ENCODE measurements at regions not wholly inside any gene's neighbourhood (a gene's known extent, or its start where the extent isn't known, plus 50 kb on each side); places are given as distances from the start of the nearest gene placed in this dataset.

DNA sequence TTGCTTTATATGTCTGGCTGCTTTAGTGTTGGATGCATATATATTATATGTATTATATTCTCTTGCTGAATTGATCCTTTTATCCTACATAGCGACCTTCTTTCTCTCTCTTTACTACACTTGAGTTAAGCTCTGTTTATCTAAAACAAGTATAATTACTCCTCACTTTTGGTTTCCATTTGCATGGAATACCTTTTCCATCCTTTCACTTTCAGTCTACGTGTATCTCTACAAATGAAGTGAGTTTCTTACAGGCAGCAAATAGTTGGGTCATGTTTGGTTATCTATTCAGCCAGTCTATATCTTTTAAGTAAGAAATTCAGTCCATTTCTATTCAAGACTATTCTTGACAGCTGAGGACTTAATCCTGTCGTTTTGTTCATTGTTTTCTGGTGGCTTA, 167.5 kb upstream of the USP38 start:
- no peak overlapping the region for H3K4me3 Mint-ChIP-seq
- H3K27ac ChIP-seq (ENCODE audit: low read depth, low read length), result no peak overlapping the region
- H3K27me3 ChIP-seq (ENCODE audit: control insufficient read depth, insufficient read depth, low read length, poor library complexity, severe bottlenecking), result no peaks in the 10 kb centered on the region
- H3K36me3 ChIP-seq (ENCODE audit: control insufficient read depth, insufficient read depth, low read length), result no peaks in the 10 kb centered on the region
- no peak overlapping the region for H3K27ac Mint-ChIP-seq
- no peaks in the 10 kb centered on the region for H3K36me3 Mint-ChIP-seq (ENCODE audit: low read depth)
- DNase-seq, result no peak
- no peaks in the 10 kb centered on the region for H3K4me1 ChIP-seq (ENCODE audit: control insufficient read depth, insufficient read depth, low read length)
- H3K27me3 Mint-ChIP-seq (ENCODE audit: insufficient read depth), result no peaks in the 10 kb centered on the region
- no peak overlapping the region for H3K4me3 ChIP-seq (ENCODE audit: low read length)
- TF ChIP-seq, protein P1, sequence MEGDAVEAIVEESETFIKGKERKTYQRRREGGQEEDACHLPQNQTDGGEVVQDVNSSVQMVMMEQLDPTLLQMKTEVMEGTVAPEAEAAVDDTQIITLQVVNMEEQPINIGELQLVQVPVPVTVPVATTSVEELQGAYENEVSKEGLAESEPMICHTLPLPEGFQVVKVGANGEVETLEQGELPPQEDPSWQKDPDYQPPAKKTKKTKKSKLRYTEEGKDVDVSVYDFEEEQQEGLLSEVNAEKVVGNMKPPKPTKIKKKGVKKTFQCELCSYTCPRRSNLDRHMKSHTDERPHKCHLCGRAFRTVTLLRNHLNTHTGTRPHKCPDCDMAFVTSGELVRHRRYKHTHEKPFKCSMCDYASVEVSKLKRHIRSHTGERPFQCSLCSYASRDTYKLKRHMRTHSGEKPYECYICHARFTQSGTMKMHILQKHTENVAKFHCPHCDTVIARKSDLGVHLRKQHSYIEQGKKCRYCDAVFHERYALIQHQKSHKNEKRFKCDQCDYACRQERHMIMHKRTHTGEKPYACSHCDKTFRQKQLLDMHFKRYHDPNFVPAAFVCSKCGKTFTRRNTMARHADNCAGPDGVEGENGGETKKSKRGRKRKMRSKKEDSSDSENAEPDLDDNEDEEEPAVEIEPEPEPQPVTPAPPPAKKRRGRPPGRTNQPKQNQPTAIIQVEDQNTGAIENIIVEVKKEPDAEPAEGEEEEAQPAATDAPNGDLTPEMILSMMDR (conservative IDR thresholded peaks at IDR 0.05), result no peak
- H3K9me3 Mint-ChIP-seq, result peaks cover 2% of the 10 kb centered on the region
- 73 to 91% methylated on average over 1 to 3 of the region's 3 CpGs for WGBS, 2 experiments (ENCODE audit: insufficient coverage in 1 of 2, insufficient read length in 1 of 2)
- H3K9ac ChIP-seq (ENCODE audit: extremely low read depth, low read length, poor library complexity, severe bottlenecking), result no peak overlapping the region
- H3K4me1 Mint-ChIP-seq, result no peaks in the 10 kb centered on the region
- H3K9me3 ChIP-seq (ENCODE audit: control insufficient read depth, low read length), result no peaks in the 10 kb centered on the region

GRCh38 chr4:143019351-143019750, 165.4 kb upstream of the USP38 start:
- no peak overlapping the region for H3K27ac Mint-ChIP-seq
- Histone ChIP-seq H3K4me3 (ENCODE audit: low read length) (no peak overlapping the region), H3K27ac (ENCODE audit: low read depth, low read length) (no peak overlapping the region)

GRCh38 chr4:143021384-143021783, 163.3 kb upstream of the USP38 start:
- no peaks in the 10 kb centered on the region for H3K9me3 ChIP-seq (ENCODE audit: control insufficient read depth, low read length)
- no peaks in the 10 kb centered on the region for H3K27me3 ChIP-seq (ENCODE audit: control insufficient read depth, insufficient read depth, low read length, poor library complexity, severe bottlenecking)
- H3K36me3 Mint-ChIP-seq (ENCODE audit: low read depth), result no peaks in the 10 kb centered on the region
- TF ChIP-seq, protein P1 (conservative IDR thresholded peaks at IDR 0.05), result no peak
- DNase-seq, result no peak
- no peaks in the 10 kb centered on the region for H3K4me1 ChIP-seq (ENCODE audit: control insufficient read depth, insufficient read depth, low read length)
- no peak overlapping the region for H3K4me3 Mint-ChIP-seq
- no peaks in the 10 kb centered on the region for H3K9me3 Mint-ChIP-seq
- H3K36me3 ChIP-seq (ENCODE audit: control insufficient read depth, insufficient read depth, low read length), result no peaks in the 10 kb centered on the region
- H3K27ac ChIP-seq (ENCODE audit: low read depth, low read length), result no peak overlapping the region
- H3K27ac Mint-ChIP-seq, result no peak overlapping the region
- no peak overlapping the region for H3K9ac ChIP-seq (ENCODE audit: extremely low read depth, low read length, poor library complexity, severe bottlenecking)
- H3K4me3 ChIP-seq (ENCODE audit: low read length), result no peak overlapping the region
- H3K27me3 Mint-ChIP-seq (ENCODE audit: insufficient read depth), result no peaks in the 10 kb centered on the region
- no peaks in the 10 kb centered on the region for H3K4me1 Mint-ChIP-seq

More at GRCh38 chr4:143019351-143019750, 165.4 kb upstream of the USP38 start:
- Histone ChIP-seq H3K9me3 (ENCODE audit: control insufficient read depth, low read length) (no peaks in the 10 kb centered on the region), H3K4me1 (ENCODE audit: control insufficient read depth, insufficient read depth, low read length) (no peaks in the 10 kb centered on the region), H3K36me3 (ENCODE audit: control insufficient read depth, insufficient read depth, low read length) (no peaks in the 10 kb centered on the region), H3K9ac (ENCODE audit: extremely low read depth, low read length, poor library complexity, severe bottlenecking) (no peak overlapping the region), H3K27me3 (ENCODE audit: control insufficient read depth, insufficient read depth, low read length, poor library complexity, severe bottlenecking) (no peaks in the 10 kb centered on the region)
- H3K4me3 Mint-ChIP-seq, result no peak overlapping the region
- H3K36me3 Mint-ChIP-seq (ENCODE audit: low read depth), result no peaks in the 10 kb centered on the region
- TF ChIP-seq, protein P1 (conservative IDR thresholded peaks at IDR 0.05), result no peak
- 90 to 95% methylated on average over 3 to 4 of the region's 4 CpGs for WGBS, 2 experiments (ENCODE audit: insufficient coverage in 1 of 2, insufficient read length in 1 of 2)
- no peak for DNase-seq
- H3K27me3 Mint-ChIP-seq (ENCODE audit: insufficient read depth), result no peaks in the 10 kb centered on the region
- peaks cover 2% of the 10 kb centered on the region for H3K9me3 Mint-ChIP-seq
- no peaks in the 10 kb centered on the region for H3K4me1 Mint-ChIP-seq
